ENCODE measurements at regions not wholly inside any gene's neighbourhood (a gene's known extent, or its start where the extent isn't known, plus 50 kb on each side); places are given as distances from the start of the nearest gene placed in this dataset.
"Not testable (repeated sequence)": the region's sequence is repeated elsewhere in the genome, so short reads cannot be mapped to it uniquely, and the experiment has no call there.

DNA sequence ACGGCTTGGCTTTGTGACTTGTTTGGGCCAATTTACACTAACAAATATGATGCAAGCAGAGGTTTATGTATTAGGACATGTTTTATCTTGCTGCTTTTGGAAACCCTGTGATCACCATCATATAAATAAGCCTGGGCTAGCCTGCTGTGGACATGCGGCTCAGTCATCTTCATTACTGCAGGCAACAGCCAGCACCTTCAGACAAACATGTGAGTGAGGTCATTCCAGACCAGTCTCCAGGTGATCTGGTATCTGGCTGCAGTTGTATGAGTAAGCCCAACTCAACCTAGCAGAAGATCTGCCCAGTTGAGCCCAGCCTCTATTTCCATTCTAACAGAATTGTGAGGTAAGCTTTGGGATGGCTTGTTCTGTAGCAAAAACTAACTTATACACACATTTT lies 254.6 kb upstream of the ATP5MC3 start:
- H3K27me3 ChIP-seq (ENCODE audit: control insufficient read depth, insufficient read depth): no peaks in the 10 kb centered on the region
- intact Hi-C loops (cut with DNase I): no loop called here
- no peak for ATAC-seq
- H3K4me3 ChIP-seq (ENCODE audit: low read length): no peak overlapping the region
- WGBS: 88% methylated on average over 2 of the region's 2 CpGs
- DNase-seq: no peak
- H3K4me1 ChIP-seq (ENCODE audit: control insufficient read depth, insufficient read depth, low read length): no peaks in the 10 kb centered on the region
- no peaks in the 10 kb centered on the region for H3K9me3 ChIP-seq (ENCODE audit: control insufficient read depth, low read length)
- no peak overlapping the region for H3K27ac ChIP-seq (ENCODE audit: low read length)

DNA sequence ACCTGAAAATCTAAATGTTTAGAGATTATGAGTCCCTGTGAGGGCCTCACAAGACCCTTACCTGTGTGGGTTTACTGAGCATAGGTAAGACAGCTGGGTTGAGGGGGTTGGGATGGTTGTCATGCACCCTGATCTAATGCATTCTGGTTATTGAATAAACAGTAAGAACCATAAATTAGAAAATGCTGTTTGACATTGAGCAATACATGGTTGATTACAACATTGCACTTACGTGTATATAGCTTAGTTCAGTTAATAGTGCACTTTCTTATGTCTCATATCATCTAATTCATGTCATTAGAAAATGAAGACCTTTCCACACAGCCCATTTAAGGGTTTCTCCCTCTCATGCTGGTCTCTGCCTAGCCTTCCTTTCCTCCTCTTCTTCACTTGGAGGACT lies 253.5 kb upstream of the ATP5MC3 start:
- 70% methylated on average over 1 of the region's 1 CpG for WGBS
- no peaks in the 10 kb centered on the region for H3K27me3 ChIP-seq (ENCODE audit: control insufficient read depth, insufficient read depth)
- no peak overlapping the region for H3K27ac ChIP-seq (ENCODE audit: low read length)
- ATAC-seq: no peak
- H3K4me1 ChIP-seq (ENCODE audit: control insufficient read depth, insufficient read depth, low read length): no peaks in the 10 kb centered on the region
- DNase-seq: no peak
- intact Hi-C loops (cut with DNase I): no loop called here
- no peaks in the 10 kb centered on the region for H3K9me3 ChIP-seq (ENCODE audit: control insufficient read depth, low read length)
- H3K4me3 ChIP-seq (ENCODE audit: low read length): no peak overlapping the region

DNA sequence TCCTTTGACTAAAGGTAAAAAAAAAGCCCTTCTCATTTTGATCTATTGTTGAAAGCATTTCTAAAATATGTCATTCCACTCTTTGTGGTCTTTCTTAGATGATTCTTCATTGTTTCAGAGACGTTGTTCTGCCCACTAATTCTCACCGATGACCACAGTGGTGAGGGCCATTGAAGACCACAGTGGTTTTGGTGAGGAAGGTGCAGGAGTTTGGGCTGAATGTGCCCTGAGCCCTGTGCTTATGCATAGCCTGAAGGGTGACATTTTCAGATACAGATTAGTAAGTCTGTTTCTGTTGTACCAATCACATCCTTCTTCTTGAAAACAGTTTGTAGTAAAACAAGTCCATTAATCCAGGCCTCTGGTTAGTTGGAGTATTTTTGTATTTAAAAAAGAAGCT lies 251.3 kb upstream of the ATP5MC3 start:
- Histone ChIP-seq H3K27me3 (ENCODE audit: control insufficient read depth, insufficient read depth) (no peaks in the 10 kb centered on the region), H3K9me3 (ENCODE audit: control insufficient read depth, low read length) (no peaks in the 10 kb centered on the region), H3K4me3 (ENCODE audit: low read length) (no peak overlapping the region), H3K4me1 (ENCODE audit: control insufficient read depth, insufficient read depth, low read length) (no peaks in the 10 kb centered on the region), H3K27ac (ENCODE audit: low read length) (no peak overlapping the region)
- ATAC-seq (no peak), DNase-seq (no peak)
- intact Hi-C loops (cut with DNase I): no loop called here
- WGBS: 84% methylated on average over 2 of the region's 2 CpGs

DNA sequence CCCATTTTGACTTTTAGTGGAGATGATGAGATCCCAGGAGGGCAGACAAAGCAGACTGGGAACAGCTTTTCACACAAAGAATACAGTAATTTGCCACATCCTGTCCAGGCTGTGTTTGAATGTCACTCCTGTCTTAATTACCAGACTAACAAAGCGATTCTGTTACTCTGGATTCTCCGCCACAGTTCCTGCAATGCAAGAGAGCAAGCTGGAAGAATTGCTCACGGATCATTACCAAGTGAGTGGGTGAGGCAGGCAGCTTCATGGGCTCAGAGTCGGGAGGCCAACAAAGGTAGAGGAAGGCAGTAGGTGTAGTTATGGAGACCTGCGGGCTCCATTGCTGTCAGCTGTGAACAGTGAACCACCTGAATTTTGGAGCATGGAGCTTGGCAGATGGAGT lies 250.5 kb upstream of the ATP5MC3 start:
- DNase-seq (no peak), ATAC-seq (no peak)
- WGBS: 68% methylated on average over 5 of the region's 5 CpGs
- Histone ChIP-seq H3K27ac (ENCODE audit: low read length) (no peak overlapping the region), H3K4me1 (ENCODE audit: control insufficient read depth, insufficient read depth, low read length) (no peaks in the 10 kb centered on the region), H3K4me3 (ENCODE audit: low read length) (no peak overlapping the region), H3K27me3 (ENCODE audit: control insufficient read depth, insufficient read depth) (no peaks in the 10 kb centered on the region), H3K9me3 (ENCODE audit: control insufficient read depth, low read length) (no peaks in the 10 kb centered on the region)
- intact Hi-C loops (cut with DNase I): no loop called here

DNA sequence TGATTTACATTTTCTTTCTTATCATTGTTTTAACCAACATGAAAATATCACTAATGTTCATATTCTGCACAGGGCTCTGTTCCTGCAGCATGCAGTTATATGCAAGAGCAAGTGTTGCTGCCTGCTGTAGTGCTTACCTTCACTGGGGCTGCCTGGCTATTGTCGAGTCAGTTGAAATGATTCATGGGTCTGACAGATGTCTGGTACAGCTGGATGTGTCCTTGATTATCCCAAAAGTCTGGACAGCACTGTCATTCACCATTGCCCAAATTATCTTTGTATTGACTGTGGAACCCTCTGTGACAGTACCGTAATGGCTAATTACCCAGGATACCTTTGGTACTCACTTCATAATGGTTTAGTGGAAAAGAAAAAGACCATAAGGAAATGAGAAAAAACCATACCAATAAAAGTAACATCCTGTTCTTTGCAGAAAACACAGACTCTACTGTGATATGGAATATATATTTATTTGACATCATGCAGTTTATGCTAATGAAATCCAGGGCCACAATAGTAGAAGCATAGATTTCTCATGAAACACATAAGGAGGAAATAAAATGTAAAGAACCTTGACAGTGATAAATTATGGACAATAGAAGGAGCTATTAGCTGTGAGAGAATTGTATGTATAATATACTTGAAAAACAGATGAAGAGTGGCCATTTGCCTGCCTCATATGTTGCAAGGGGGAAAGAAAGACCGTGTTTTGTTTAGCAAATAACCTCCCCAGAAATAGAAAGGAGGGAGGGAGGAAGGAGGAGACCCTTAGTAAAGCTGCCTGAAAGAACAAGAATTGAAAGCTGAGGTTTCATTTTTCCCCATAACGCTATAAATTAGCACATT lies 249.8 kb upstream of the ATP5MC3 start:
- H3K4me1 ChIP-seq (ENCODE audit: control insufficient read depth, insufficient read depth, low read length): no peaks in the 10 kb centered on the region
- H3K4me3 ChIP-seq (ENCODE audit: low read length): no peak overlapping the region
- 53% methylated on average over 4 of the region's 4 CpGs for WGBS
- intact Hi-C loops (cut with DNase I): no loop called here
- no peaks in the 10 kb centered on the region for H3K27me3 ChIP-seq (ENCODE audit: control insufficient read depth, insufficient read depth)
- H3K27ac ChIP-seq (ENCODE audit: low read length): no peak overlapping the region
- H3K9me3 ChIP-seq (ENCODE audit: control insufficient read depth, low read length): no peaks in the 10 kb centered on the region
- ATAC-seq (no peak), DNase-seq (no peak)

DNA sequence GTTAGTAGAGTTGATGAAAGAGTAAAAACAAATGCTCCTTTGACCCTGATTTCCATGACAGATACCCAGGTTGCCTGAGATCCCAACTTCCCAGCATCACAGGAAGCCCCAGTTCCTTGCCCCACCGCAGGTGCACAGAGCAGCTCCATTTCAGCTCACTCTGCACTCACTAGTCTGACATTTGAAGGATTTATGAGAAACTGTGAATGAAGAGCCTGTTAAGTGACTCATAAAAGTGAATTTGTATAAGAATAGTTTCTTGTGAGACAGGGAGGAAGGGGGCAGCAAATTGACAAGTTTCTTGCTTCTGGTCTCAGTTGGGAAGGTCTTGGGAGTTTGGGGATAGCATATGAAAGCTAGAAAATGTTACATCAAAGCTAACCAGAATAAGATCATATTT lies 248.7 kb upstream of the ATP5MC3 start:
- Histone ChIP-seq H3K27me3 (ENCODE audit: control insufficient read depth, insufficient read depth) (no peaks in the 10 kb centered on the region), H3K4me3 (ENCODE audit: low read length) (no peak overlapping the region), H3K27ac (ENCODE audit: low read length) (no peak overlapping the region), H3K4me1 (ENCODE audit: control insufficient read depth, insufficient read depth, low read length) (no peaks in the 10 kb centered on the region), H3K9me3 (ENCODE audit: control insufficient read depth, low read length) (no peaks in the 10 kb centered on the region)
- no peak for ATAC-seq
- no peak for DNase-seq
- intact Hi-C loops (cut with DNase I): no loop called here
- 86% methylated on average over 1 of the region's 1 CpG for WGBS

DNA sequence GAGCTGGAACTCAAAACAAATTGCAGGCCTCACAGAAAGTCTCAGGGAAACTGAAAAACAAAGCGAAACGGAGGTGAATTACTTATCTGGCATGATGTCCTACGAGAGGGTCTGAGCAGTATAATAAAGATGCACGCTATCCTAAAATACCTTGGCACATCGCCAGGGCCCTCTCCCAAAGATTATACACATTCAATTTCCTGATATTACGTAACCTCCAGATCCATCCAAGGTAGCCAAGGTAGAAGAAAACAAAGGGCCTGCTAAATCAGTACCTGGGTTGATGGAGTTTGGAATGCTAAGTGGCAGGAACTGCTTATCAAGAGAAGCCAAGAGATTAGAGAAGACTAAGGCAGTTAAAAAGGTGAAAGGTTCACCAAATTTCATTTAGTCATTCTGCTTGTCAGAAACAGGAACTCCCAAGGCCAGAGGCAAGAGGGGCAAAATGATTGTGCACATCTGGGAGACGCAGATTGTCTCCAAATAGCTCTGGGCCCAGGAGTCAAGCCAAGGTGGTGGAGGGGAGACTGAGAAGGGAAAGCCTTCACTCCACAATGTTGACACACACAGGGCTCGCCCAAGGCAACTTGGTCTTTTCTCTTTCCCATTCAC lies 236.8 kb upstream of the ATP5MC3 start:
- H3K27ac ChIP-seq (ENCODE audit: low read length): no peak overlapping the region
- 54% methylated on average over 8 of the region's 8 CpGs for WGBS
- H3K9me3 ChIP-seq (ENCODE audit: control insufficient read depth, low read length): no peaks in the 10 kb centered on the region
- H3K27me3 ChIP-seq (ENCODE audit: control insufficient read depth, insufficient read depth): no peaks in the 10 kb centered on the region
- no peak for ATAC-seq
- no peaks in the 10 kb centered on the region for H3K4me1 ChIP-seq (ENCODE audit: control insufficient read depth, insufficient read depth, low read length)
- H3K4me3 ChIP-seq (ENCODE audit: low read length): no peak overlapping the region
- intact Hi-C loops (cut with DNase I): loop anchor here in 1 of 4 donors (10.0 kb wide), 1 partner anchor 676 kb away; the partner anchor contains the start of genes HOXD12 and HOXD13
- DNase-seq: no peak

DNA sequence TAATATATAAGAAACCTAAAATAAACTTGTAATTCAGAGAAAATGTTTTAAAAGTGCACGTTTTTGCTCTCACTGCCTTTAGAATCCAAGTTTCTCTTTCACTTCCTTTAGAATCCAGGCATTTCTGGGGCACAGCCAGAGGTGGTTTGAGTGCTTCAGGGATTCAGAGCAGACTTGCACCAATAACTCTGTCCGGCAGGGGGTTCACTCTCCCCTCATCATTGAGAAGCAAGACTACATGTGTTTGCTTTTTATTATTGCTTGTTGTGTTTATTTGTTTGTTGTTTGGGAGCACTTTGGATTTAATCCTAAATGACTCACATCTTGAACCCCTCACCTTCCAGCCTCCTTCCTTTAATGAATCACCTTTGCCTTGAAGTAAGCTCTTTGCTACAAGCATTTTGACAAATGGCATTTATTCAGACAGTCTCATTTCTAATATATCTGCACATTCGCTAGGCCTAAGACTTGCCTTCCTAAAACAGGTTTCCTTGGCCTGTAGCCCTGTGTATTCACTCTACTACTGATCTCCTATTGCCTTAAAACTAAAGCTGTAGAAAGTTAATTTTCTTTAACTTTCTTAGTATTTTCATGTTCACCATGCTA lies 233.5 kb upstream of the ATP5MC3 start:
- 40% methylated on average over 3 of the region's 3 CpGs for WGBS
- ATAC-seq (peak; percentile 54 to 69), DNase-seq (peak; percentile 53 to 87 (median 72))
- H3K9me3 ChIP-seq (ENCODE audit: control insufficient read depth, low read length): no peaks in the 10 kb centered on the region
- no peaks in the 10 kb centered on the region for H3K27me3 ChIP-seq (ENCODE audit: control insufficient read depth, insufficient read depth)
- no peak overlapping the region for H3K27ac ChIP-seq (ENCODE audit: low read length)
- intact Hi-C loops (cut with DNase I): loop anchor here in 1 of 4 donors (10.0 kb wide), 1 partner anchor 680 kb away; the partner anchor contains the start of genes HOXD12 and HOXD13
- no peak overlapping the region for H3K4me3 ChIP-seq (ENCODE audit: low read length)
- no peaks in the 10 kb centered on the region for H3K4me1 ChIP-seq (ENCODE audit: control insufficient read depth, insufficient read depth, low read length)

DNA sequence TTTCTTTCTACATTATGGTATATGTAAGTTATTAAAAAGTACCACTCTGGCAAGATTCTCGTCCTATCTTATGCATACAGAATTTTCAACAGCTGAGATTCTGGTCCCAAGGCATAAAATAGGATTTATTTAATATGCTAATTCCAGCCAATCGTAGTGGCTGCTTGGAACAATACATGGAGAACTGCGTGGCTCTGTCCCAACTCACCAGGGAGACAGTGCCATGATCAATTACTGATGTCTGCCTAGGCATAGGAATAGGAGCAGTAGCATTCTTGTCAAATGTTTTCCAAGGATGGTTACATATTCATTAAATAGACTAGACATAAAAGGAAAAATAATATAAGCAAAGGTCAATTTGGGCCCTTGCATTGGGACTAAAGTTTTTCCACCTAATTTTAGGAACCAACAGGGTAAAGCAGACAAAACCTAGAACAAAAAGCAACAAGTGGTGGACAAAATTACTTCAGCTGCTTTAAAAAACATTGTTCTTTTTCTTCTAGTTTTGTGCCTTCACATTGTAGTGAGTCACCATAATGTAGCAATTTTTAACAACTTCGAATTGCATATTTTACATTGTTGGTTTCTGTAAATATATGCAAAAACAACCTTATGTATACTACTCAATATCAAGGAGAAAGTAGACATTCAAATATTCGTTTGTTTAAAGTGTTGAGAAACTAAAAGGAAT lies 232.8 kb upstream of the ATP5MC3 start:
- Histone ChIP-seq H3K4me3 (ENCODE audit: low read length) (no peak overlapping the region), H3K4me1 (ENCODE audit: control insufficient read depth, insufficient read depth, low read length) (no peaks in the 10 kb centered on the region), H3K27ac (ENCODE audit: low read length) (no peak overlapping the region), H3K27me3 (ENCODE audit: control insufficient read depth, insufficient read depth) (no peaks in the 10 kb centered on the region), H3K9me3 (ENCODE audit: control insufficient read depth, low read length) (no peaks in the 10 kb centered on the region)
- intact Hi-C loops (cut with DNase I): loop anchor here in 1 of 4 donors (10.0 kb wide), 1 partner anchor 680 kb away; the partner anchor contains the start of genes HOXD12 and HOXD13
- ATAC-seq: no peak
- 73% methylated on average over 5 of the region's 5 CpGs for WGBS
- no peak for DNase-seq

DNA sequence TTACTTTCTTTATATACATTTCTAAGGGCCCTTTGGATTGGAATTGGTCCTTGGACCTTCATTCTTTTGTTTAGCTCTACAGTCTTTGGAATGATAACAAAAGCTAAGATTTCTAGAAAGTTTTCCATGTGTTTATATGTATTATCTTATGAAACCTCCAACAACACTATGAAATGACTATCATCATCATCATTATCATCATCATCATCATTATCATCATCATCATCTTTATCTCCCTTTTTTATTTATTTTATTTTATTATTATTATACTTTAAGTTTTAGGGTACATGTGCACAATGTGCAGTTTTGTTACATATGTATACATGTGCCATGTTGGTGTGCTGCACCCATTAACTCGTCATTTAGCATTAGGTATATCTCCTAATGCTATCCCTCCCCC lies 229.4 kb upstream of the ATP5MC3 start:
- not testable (repeated sequence) for ATAC-seq; H3K4me1 ChIP-seq (ENCODE audit: control insufficient read depth, insufficient read depth, low read length); H3K27me3 ChIP-seq (ENCODE audit: control insufficient read depth, insufficient read depth); DNase-seq; H3K27ac ChIP-seq (ENCODE audit: low read length); H3K9me3 ChIP-seq (ENCODE audit: control insufficient read depth, low read length); H3K4me3 ChIP-seq (ENCODE audit: low read length)
- intact Hi-C loops (cut with DNase I): loop anchor here in 1 of 4 donors (10.0 kb wide), 1 partner anchor 684 kb away; the partner anchor contains the start of genes HOXD12 and HOXD13
- no CpG with 5 or more reads among the region's 1 CpG for WGBS

DNA sequence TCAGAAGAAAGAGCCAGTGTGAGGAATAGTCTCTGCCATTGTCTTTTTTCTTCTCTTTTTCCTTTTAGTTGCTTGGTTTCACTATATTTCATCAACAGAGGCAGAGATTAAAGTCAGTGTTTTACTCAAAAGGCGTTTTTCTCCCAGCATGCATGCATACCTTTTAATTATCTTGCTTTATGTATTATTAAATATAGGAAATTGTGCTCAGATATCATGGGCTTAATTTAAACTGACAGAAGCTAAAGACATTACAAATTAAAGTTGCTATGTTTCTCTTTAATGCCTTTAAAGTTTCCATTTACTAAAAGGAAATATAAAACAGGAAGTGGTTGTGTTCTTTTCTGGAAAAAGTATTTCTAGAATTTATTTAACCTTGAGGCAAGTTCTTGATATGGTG lies 223.3 kb upstream of the ATP5MC3 start:
- Histone ChIP-seq H3K27me3 (ENCODE audit: control insufficient read depth, insufficient read depth) (no peaks in the 10 kb centered on the region), H3K4me3 (ENCODE audit: low read length) (no peak overlapping the region), H3K9me3 (ENCODE audit: control insufficient read depth, low read length) (no peaks in the 10 kb centered on the region), H3K4me1 (ENCODE audit: control insufficient read depth, insufficient read depth, low read length) (no peaks in the 10 kb centered on the region), H3K27ac (ENCODE audit: low read length) (no peak overlapping the region)
- ATAC-seq: no peak
- WGBS: 56% methylated on average over 1 of the region's 1 CpG
- intact Hi-C loops (cut with DNase I): no loop called here
- no peak for DNase-seq
